ENCODE measurements at regions not wholly inside any gene's neighbourhood (a gene's known extent, or its start where the extent isn't known, plus 50 kb on each side); places are given as distances from the start of the nearest gene placed in this dataset.

DNA sequence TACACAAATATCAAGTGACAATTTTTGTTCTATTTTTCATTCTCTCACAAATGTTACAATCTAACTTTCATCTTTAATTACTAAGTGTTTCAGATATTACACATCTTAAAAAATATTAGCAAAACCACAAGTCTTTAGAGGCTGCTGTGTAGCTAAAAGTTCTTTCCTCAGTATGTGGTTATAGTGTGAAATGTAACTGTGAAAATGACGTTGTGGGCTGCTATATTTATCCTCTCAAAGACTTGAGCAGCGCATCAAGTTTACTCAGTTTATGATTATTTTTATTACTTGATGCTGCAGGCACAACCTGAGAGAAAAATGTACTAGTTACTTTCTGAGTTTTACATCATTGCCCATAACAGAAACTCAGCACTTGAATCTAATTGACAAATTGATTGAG lies 2860.6 kb upstream of the PCDH20 start:
- H3K4me3 Mint-ChIP-seq (ENCODE audit: unreplicated experiment) = no peak overlapping the region
- TF ChIP-seq, protein P1, sequence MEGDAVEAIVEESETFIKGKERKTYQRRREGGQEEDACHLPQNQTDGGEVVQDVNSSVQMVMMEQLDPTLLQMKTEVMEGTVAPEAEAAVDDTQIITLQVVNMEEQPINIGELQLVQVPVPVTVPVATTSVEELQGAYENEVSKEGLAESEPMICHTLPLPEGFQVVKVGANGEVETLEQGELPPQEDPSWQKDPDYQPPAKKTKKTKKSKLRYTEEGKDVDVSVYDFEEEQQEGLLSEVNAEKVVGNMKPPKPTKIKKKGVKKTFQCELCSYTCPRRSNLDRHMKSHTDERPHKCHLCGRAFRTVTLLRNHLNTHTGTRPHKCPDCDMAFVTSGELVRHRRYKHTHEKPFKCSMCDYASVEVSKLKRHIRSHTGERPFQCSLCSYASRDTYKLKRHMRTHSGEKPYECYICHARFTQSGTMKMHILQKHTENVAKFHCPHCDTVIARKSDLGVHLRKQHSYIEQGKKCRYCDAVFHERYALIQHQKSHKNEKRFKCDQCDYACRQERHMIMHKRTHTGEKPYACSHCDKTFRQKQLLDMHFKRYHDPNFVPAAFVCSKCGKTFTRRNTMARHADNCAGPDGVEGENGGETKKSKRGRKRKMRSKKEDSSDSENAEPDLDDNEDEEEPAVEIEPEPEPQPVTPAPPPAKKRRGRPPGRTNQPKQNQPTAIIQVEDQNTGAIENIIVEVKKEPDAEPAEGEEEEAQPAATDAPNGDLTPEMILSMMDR (IDR thresholded peaks at IDR 0.05) = no peak
- no peak overlapping the region for H3K27ac Mint-ChIP-seq (ENCODE audit: unreplicated experiment)
- H3K4me1 Mint-ChIP-seq (ENCODE audit: unreplicated experiment) = peaks cover 14% of the 10 kb centered on the region
- peaks cover 17% of the 10 kb centered on the region for H3K9me3 Mint-ChIP-seq (ENCODE audit: unreplicated experiment)
- no peak for DNase-seq (ENCODE audit: extremely low spot score, unreplicated experiment)
- peaks cover 4% of the 10 kb centered on the region for H3K36me3 Mint-ChIP-seq (ENCODE audit: unreplicated experiment)
- no peaks in the 10 kb centered on the region for H3K27me3 Mint-ChIP-seq (ENCODE audit: unreplicated experiment)

DNA sequence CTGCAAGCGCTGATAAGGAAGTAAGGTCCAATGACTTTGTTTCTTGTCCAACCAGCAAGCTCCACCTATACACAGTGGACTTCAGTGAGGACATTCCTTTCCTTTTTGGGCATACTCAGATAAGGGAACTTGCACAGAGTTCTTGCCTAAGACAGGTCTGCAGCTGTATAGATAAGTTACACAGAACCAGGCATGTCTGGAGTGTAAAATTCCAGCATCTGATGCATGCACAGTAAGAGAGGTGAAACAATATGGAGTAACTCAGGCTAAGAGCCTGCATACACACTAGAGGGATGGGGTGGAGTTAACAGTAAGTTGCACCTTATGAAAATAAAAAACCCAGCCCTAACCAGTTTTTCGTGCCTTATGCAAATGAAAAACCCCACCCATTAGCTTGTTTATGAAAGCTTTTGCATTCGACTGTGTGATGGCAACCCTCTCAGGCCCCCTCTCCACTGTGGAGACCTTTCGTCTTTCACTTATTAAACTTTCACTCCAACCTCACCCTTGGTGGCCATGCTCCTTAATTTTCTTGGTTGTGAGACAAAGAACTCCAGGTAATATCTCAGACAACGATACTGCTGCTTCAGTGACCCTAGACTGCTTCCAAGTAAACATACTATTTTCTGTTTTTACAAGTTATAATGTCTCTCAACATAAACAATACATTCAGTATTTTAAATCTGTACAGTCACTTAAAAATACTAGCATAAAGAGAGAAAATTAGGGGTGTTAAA lies 2859.0 kb upstream of the PCDH20 start:
- Mint-ChIP-seq H3K36me3 (ENCODE audit: unreplicated experiment) (no peaks in the 10 kb centered on the region), H3K4me3 (ENCODE audit: unreplicated experiment) (no peak overlapping the region), H3K27me3 (ENCODE audit: unreplicated experiment) (no peaks in the 10 kb centered on the region), H3K4me1 (ENCODE audit: unreplicated experiment) (peaks cover 11% of the 10 kb centered on the region), H3K27ac (ENCODE audit: unreplicated experiment) (no peak overlapping the region), H3K9me3 (ENCODE audit: unreplicated experiment) (peaks cover 10% of the 10 kb centered on the region)
- DNase-seq (ENCODE audit: extremely low spot score, unreplicated experiment) = no peak
- TF ChIP-seq, protein P1 (IDR thresholded peaks at IDR 0.05) = no peak

DNA sequence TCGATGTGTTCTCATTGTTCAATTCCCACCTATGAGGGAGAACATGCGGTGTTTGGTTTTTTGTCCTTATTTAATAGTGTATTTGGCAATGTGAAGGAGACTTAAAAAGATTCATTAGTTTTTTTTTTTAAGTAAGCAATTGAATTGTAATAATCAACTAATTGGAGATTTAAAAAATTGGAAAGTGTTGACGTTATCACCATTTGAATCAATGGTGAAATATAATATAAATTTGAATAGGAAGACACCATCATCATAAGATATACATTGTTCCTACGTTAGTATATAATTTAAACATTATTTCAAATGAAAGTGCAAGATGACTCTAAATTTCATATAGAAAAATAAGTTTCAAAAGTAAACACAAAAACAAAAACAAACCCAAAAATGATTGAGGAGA lies 2858.1 kb upstream of the PCDH20 start:
- H3K4me3 Mint-ChIP-seq (ENCODE audit: unreplicated experiment) = no peak overlapping the region
- TF ChIP-seq, protein P1 (IDR thresholded peaks at IDR 0.05) = no peak
- H3K4me1 Mint-ChIP-seq (ENCODE audit: unreplicated experiment) = peaks cover 7% of the 10 kb centered on the region
- no peak for DNase-seq (ENCODE audit: extremely low spot score, unreplicated experiment)
- H3K9me3 Mint-ChIP-seq (ENCODE audit: unreplicated experiment) = peaks cover 14% of the 10 kb centered on the region
- no peaks in the 10 kb centered on the region for H3K36me3 Mint-ChIP-seq (ENCODE audit: unreplicated experiment)
- no peak overlapping the region for H3K27ac Mint-ChIP-seq (ENCODE audit: unreplicated experiment)
- H3K27me3 Mint-ChIP-seq (ENCODE audit: unreplicated experiment) = no peaks in the 10 kb centered on the region

DNA sequence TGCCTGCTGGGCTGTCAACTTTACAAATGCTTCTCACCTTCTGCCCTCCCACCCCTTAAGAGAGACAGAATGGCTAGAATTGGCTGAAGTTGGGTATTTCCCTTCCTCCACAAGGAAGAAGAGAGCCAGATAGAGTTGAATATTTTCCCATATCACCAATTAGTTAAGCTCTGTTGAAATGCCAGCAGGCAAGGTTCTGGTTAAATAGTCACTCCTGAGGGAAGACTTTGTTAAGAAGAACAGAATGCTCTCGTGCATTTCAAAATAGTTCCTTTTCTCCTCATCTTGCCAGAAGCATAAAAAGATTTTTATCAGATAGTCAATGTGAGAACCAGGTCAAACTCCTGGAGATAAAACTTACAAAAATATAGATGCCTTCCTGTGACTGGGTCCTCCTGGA lies 2857.0 kb upstream of the PCDH20 start:
- no peaks in the 10 kb centered on the region for H3K36me3 Mint-ChIP-seq (ENCODE audit: unreplicated experiment)
- TF ChIP-seq, protein P1 (IDR thresholded peaks at IDR 0.05) = no peak
- no peak overlapping the region for H3K4me3 Mint-ChIP-seq (ENCODE audit: unreplicated experiment)
- no peaks in the 10 kb centered on the region for H3K27me3 Mint-ChIP-seq (ENCODE audit: unreplicated experiment)
- no peak overlapping the region for H3K27ac Mint-ChIP-seq (ENCODE audit: unreplicated experiment)
- DNase-seq (ENCODE audit: extremely low spot score, unreplicated experiment) = no peak
- H3K4me1 Mint-ChIP-seq (ENCODE audit: unreplicated experiment) = peaks cover 3% of the 10 kb centered on the region
- peaks cover 14% of the 10 kb centered on the region for H3K9me3 Mint-ChIP-seq (ENCODE audit: unreplicated experiment)

DNA sequence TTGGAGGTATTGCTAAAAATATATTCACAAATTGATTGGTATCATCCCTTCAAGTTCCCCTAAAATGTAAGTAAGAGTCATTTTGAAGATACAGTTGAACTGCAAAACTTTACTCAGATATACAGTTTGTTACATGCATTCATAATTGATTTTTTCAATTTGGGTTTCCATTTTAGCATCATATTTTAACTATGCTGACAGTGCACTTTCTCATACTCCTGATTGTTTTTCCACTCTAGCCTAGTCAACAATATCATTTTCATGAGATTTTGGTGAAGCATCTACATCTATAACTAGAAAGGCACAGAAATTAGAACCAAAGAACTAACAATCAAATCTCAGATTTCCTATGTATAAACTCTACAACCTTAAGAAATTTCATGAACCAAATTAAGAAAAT lies 2850.4 kb upstream of the PCDH20 start:
- Mint-ChIP-seq H3K4me1 (ENCODE audit: unreplicated experiment) (no peaks in the 10 kb centered on the region), H3K4me3 (ENCODE audit: unreplicated experiment) (no peak overlapping the region), H3K27ac (ENCODE audit: unreplicated experiment) (no peak overlapping the region), H3K9me3 (ENCODE audit: unreplicated experiment) (peaks cover 16% of the 10 kb centered on the region), H3K27me3 (ENCODE audit: unreplicated experiment) (no peaks in the 10 kb centered on the region), H3K36me3 (ENCODE audit: unreplicated experiment) (peaks cover 4% of the 10 kb centered on the region)
- DNase-seq (ENCODE audit: extremely low spot score, unreplicated experiment) = no peak
- TF ChIP-seq, protein P1 (IDR thresholded peaks at IDR 0.05) = no peak
